DOHH2 (cell line): ENCODE measurements at regions not wholly inside any gene's neighbourhood (a gene's known extent, or its start where the extent isn't known, plus 50 kb on each side); places are given as distances from the start of the nearest gene placed in this dataset.

Experiments used
- CTCF ChIP-seq: fragments of 200-600 bp; sonication (generic); IDR thresholded peaks from one replicate; pipeline ENCODE4 v1.5.1; 2014; ENCODE audit warnings: antibody characterized with exemption, mild to moderate bottlenecking, low read depth, low read length; ENCODE audit not compliant: poor library complexity, severe bottlenecking
- EZH2phosphoT487 ChIP-seq: fragments of 200-600 bp; sonication (generic); IDR thresholded peaks from 2 replicates; pipeline ENCODE4 v1.6.1; 2017; ENCODE audit warnings: borderline replicate concordance, mild to moderate bottlenecking, antibody characterized with exemption, low read length, moderate library complexity, mixed read lengths

- TF ChIP-seq CTCF (no peak), EZH2phosphoT487 (no peak)
These were observed 101.7 kb downstream of the DCK start for GRCh38 chr4:71095141-71095540.
